Activated B cell treated with CpG ODN at 0.5 μM for 24 hours (primary cell): ENCODE measurements at regions not wholly inside any gene's neighbourhood (a gene's known extent, or its start where the extent isn't known, plus 50 kb on each side); places are given as distances from the start of the nearest gene placed in this dataset.

ENCODE experiments used
- ATAC-seq: fragments of 200-7000 bp; cut with Tn5 transposase; one replicate; pipeline ENCODE4 v1.10.0; 2021; ENCODE audit warnings: low read depth, mild to moderate bottlenecking, moderate library complexity
- CTCF ChIA-PET: fragments of 350-600 bp; sonication (Branson Sonifier 250); formaldehyde crosslinking; loops from one replicate; lab custom pipeline; 2021; ENCODE audit warnings: antibody characterized with exemption; lab: Charles Lee
- POLR2A ChIA-PET: fragments of 350-600 bp; sonication (Branson Sonifier 250); formaldehyde crosslinking; loops from one replicate; lab custom pipeline; 2021; ENCODE audit warnings: antibody characterized with exemption; lab: Charles Lee
- DNase-seq: peaks from one replicate; pipeline ENCODE4 v3.0.0; 2022
- H3K27ac Mint-ChIP-seq: one replicate; pipeline ENCODE4 v1.8.0; 2020; ENCODE audit warnings: mixed read lengths
- H3K27me3 Mint-ChIP-seq: one replicate; pipeline ENCODE4 v1.8.0; 2021; ENCODE audit warnings: mixed read lengths
- H3K36me3 Mint-ChIP-seq: one replicate; pipeline ENCODE4 v1.8.0; 2021; ENCODE audit warnings: low read depth, mixed read lengths
- H3K4me1 Mint-ChIP-seq: one replicate; pipeline ENCODE4 v1.8.0; 2021; ENCODE audit warnings: mixed read lengths
- H3K4me3 Mint-ChIP-seq: one replicate; pipeline ENCODE4 v1.8.0; 2020; ENCODE audit warnings: mild to moderate bottlenecking, mixed read lengths
- H3K9me3 Mint-ChIP-seq: one replicate; pipeline ENCODE4 v1.8.0; 2020; ENCODE audit warnings: mixed read lengths
- intact Hi-C: fragments of 100-400 bp; cut with micrococcal nuclease; formaldehyde crosslinking; loops from one replicate; pipeline ENCODE4 v1.15.1; 2024
- TF ChIP-seq, protein P1 (sequence below): fragments of 200-600 bp; IDR thresholded peaks from one replicate; pipeline ENCODE4 v1.8.0; 2022; ENCODE audit warnings: antibody characterized with exemption, mild to moderate bottlenecking

GRCh38 chr22:27087051-27087450 is 429.7 kb downstream of the MIAT start:
- H3K4me1 Mint-ChIP-seq: no peaks in the 10 kb centered on the region
- no peak overlapping the region for H3K27ac Mint-ChIP-seq
- ATAC-seq: no peak
- peaks cover 26% of the 10 kb centered on the region for H3K27me3 Mint-ChIP-seq
- TF ChIP-seq, protein P1, sequence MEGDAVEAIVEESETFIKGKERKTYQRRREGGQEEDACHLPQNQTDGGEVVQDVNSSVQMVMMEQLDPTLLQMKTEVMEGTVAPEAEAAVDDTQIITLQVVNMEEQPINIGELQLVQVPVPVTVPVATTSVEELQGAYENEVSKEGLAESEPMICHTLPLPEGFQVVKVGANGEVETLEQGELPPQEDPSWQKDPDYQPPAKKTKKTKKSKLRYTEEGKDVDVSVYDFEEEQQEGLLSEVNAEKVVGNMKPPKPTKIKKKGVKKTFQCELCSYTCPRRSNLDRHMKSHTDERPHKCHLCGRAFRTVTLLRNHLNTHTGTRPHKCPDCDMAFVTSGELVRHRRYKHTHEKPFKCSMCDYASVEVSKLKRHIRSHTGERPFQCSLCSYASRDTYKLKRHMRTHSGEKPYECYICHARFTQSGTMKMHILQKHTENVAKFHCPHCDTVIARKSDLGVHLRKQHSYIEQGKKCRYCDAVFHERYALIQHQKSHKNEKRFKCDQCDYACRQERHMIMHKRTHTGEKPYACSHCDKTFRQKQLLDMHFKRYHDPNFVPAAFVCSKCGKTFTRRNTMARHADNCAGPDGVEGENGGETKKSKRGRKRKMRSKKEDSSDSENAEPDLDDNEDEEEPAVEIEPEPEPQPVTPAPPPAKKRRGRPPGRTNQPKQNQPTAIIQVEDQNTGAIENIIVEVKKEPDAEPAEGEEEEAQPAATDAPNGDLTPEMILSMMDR: no peak
- no peaks in the 10 kb centered on the region for H3K36me3 Mint-ChIP-seq
- H3K4me3 Mint-ChIP-seq: no peak overlapping the region
- no peaks in the 10 kb centered on the region for H3K9me3 Mint-ChIP-seq
- CTCF ChIA-PET: no interaction called here
- intact Hi-C loops: no loop called here
- POLR2A ChIA-PET: no interaction called here
- DNase-seq: no peak

GRCh38 chr22:27088026-27088425 is 430.6 kb downstream of the MIAT start:
- H3K4me1 Mint-ChIP-seq: no peaks in the 10 kb centered on the region
- CTCF ChIA-PET: no interaction called here
- DNase-seq: no peak
- no peak overlapping the region for H3K4me3 Mint-ChIP-seq
- no peaks in the 10 kb centered on the region for H3K36me3 Mint-ChIP-seq
- peaks cover 23% of the 10 kb centered on the region for H3K27me3 Mint-ChIP-seq
- H3K27ac Mint-ChIP-seq: no peak overlapping the region
- intact Hi-C loops: no loop called here
- no peak for ATAC-seq
- H3K9me3 Mint-ChIP-seq: no peaks in the 10 kb centered on the region
- TF ChIP-seq, protein P1: no peak
- POLR2A ChIA-PET: no interaction called here

DNA sequence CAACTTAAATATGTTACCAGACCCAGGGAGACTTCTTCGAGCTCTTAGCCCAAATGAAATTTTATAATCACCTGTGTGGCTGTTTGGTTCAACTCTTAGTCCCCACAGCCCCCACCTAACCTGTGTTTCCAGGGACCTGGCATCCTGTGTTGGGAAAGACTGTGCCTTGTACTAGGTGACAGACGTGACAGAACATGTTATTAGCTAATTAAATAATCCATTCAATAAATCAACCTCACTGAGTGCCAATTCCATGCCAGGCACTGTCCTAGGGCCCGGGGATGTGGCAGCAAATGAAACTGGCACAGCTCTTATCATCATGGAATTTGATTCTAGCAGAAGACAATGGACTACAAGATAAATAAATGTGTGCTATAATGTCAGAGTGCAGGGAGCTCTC is 431.9 kb downstream of the MIAT start:
- intact Hi-C loops: no loop called here
- ATAC-seq (no peak), DNase-seq (no peak)
- no peaks in the 10 kb centered on the region for H3K4me1 Mint-ChIP-seq
- peaks cover 17% of the 10 kb centered on the region for H3K27me3 Mint-ChIP-seq
- no peak overlapping the region for H3K4me3 Mint-ChIP-seq
- CTCF ChIA-PET: no interaction called here
- no peak overlapping the region for H3K27ac Mint-ChIP-seq
- POLR2A ChIA-PET: no interaction called here
- no peaks in the 10 kb centered on the region for H3K36me3 Mint-ChIP-seq
- H3K9me3 Mint-ChIP-seq: no peaks in the 10 kb centered on the region
- TF ChIP-seq, protein P1: no peak

- no peaks in the 10 kb centered on the region for H3K4me1 Mint-ChIP-seq
- POLR2A ChIA-PET: no interaction called here
- ATAC-seq (no peak), DNase-seq (no peak)
- no peaks in the 10 kb centered on the region for H3K36me3 Mint-ChIP-seq
- TF ChIP-seq, protein P1: no peak
- no peak overlapping the region for H3K4me3 Mint-ChIP-seq
- H3K9me3 Mint-ChIP-seq: no peaks in the 10 kb centered on the region
- CTCF ChIA-PET: no interaction called here
- peaks cover 11% of the 10 kb centered on the region for H3K27me3 Mint-ChIP-seq
- no peak overlapping the region for H3K27ac Mint-ChIP-seq
- intact Hi-C loops: no loop called here
These were observed 433.2 kb downstream of the MIAT start for GRCh38 chr22:27090611-27091011.

DNA sequence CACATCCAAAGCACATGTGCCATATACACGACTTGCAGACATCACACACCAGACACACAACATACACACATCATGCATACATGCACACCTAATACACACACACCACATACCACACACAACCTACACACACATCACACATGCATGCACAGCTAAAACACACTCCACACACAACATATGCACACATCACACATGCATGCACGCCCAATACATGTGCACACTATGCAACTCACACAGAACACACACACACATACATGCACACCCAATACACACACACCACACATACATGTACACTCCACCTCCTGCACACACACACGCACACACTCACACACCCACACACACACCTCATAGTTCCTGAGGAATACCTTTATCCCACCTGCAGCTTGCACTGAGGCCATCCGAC is 436.0 kb downstream of the MIAT start:
- ATAC-seq: no peak
- peaks cover 2% of the 10 kb centered on the region for H3K27me3 Mint-ChIP-seq
- no peak overlapping the region for H3K27ac Mint-ChIP-seq
- no peak for DNase-seq
- intact Hi-C loops: no loop called here
- CTCF ChIA-PET: no interaction called here
- H3K4me3 Mint-ChIP-seq: no peak overlapping the region
- no peaks in the 10 kb centered on the region for H3K36me3 Mint-ChIP-seq
- H3K9me3 Mint-ChIP-seq: no peaks in the 10 kb centered on the region
- POLR2A ChIA-PET: no interaction called here
- H3K4me1 Mint-ChIP-seq: no peaks in the 10 kb centered on the region
- TF ChIP-seq, protein P1: no peak
